Hematopoietic multipotent progenitor cell treated with erythropoietin and hydrocortisone succinate and interleukin-3 and kit ligand, for 6 days (in vitro differentiated cells): ENCODE measurements at regions not wholly inside any gene's neighbourhood (a gene's known extent, or its start where the extent isn't known, plus 50 kb on each side); places are given as distances from the start of the nearest gene placed in this dataset.

ENCODE experiments used
- DNase-seq: peaks from one replicate; pipeline ENCODE4 v3.0.0-alpha.2; 2015

GRCh38 chr16:85348065-85348840 is 236.0 kb upstream of the CIBAR2 start:
- no peak for DNase-seq

- DNase-seq = no peak
These were observed 236.7 kb upstream of the CIBAR2 start for GRCh38 chr16:85348911-85349334.

- no peak for DNase-seq
These were observed 237.3 kb upstream of the CIBAR2 start for GRCh38 chr16:85349365-85350145.

DNA sequence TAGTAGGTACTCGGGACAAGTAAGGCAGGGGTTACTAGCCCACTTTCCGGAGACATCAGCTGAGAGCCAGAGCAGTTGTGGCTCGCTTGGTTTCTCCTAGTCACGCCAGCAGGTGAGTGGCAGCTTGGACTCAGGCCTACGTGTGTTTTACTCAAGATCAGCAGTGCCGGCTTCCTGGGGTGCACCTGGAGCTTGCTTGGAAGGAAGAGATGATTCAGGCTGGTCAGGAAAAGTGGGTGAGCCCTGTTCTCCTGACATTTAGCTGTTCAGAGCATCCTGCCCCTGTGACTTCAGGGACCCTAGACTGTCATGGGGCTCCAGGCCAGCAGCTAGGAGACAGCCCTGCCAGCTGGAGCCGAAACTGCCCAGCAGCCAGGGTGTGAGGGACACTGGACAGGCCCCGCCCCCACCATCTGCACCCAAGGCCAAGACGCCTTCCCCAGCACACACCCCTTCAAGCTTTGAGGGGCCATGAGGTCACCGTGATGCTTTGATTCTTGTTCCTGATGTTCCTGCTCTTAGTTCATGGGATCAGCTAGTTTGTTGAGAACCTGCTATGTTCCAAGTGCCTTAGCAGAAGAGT is 238.0 kb upstream of the CIBAR2 start:
- no peak for DNase-seq

DNA sequence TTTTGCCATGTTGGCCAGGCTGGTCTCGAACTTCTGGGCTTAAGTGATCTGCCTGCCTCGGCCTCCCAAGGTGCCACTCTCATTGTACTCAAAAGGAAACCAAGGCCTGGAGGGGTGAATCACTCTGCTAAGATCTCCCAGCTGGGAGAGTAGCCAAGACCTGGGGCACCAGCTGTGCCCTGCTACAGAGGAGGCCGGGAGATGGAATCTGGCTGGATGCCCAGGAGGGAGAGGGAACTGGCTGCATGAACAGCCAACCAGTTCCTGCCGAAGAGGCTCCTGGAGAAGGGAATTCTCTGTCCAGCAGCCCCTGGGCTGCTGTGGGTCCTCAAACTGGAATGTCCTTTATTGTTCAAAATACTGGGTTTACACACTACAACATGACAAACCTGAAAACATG is 238.7 kb upstream of the CIBAR2 start:
- peak; percentile 67 for DNase-seq

GRCh38 chr16:85353013-85353412 is 240.7 kb upstream of the CIBAR2 start:
- no peak for DNase-seq

- no peak for DNase-seq
These were observed 241.8 kb upstream of the CIBAR2 start for GRCh38 chr16:85353839-85354685.

DNA sequence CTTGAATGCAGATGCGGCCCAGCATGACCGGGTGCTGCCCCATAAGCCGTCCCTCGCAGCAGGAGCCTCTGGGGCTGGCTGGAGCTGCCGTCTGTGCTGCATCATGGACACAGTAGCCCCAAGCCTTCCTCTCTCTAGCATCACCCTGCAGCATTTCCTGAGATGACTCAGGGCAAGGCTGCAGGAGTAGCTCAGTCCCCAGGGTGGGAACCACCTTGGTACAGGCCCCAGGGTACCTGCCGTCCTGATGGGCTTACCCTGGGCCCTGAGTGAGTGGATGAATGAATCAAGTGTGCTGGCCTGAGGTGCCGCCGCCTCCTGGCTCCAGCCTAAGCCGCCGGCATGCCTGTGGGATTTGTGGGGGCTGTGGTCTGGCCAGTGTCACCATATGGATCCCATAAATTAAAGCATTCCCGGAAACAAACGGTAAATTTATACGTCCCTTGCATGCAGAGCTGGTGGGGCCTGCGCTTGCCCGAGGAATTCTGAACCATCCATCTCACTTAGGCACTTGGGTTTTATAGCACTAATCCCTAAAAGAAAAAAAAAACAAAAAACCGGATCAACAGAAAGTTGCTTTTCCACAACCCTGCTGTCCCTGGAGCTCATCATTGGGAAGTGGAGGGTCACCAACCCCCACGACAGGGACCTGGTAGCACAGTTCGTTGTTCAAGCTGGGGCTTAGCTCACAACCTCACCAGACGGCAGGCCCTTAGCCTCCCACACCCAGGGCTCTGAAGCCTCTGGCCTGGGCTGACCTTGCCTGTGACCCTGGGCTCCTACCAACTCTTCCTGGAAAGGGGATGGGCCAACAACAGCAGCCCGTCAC is 242.6 kb upstream of the CIBAR2 start:
- no peak for DNase-seq

DNA sequence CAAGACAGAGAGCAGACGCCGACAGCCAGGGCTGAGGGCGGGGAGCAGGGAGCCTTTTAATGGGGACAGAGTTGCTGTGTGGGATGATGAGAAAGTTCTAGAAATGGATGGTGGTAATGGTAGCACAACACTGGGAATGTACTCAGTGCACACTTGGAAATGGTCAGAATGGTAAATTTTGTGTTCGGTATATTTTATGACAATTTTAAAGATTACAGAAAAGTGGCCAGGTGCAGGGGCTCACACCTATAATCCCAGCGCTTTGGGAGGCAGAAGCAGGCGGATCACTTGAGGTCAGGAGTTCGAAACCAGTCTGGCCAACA is 243.2 kb upstream of the CIBAR2 start:
- no peak for DNase-seq

DNA sequence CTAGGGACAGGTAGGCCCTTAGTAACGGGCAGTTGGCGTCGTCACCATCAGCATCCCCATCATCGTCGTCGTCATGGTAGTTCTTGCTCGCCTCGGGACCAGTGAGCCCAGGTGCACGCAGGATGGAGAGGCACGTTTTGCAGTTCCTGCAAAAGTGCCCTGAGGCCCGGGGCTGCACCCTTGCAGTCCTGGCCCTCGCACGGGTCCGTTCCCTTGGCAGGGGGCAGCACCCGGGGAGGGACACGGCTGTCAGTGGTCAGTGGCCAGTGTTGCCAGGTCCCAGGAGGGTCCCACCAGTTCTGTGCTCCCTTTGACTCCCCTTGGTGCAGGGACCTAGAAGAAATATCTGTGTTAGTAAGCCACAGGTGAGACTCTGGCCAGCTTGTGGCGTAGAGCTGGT is 243.9 kb upstream of the CIBAR2 start:
- no peak for DNase-seq

- no peak for DNase-seq
These were observed 245.1 kb upstream of the CIBAR2 start for GRCh38 chr16:85357323-85357722.

DNA sequence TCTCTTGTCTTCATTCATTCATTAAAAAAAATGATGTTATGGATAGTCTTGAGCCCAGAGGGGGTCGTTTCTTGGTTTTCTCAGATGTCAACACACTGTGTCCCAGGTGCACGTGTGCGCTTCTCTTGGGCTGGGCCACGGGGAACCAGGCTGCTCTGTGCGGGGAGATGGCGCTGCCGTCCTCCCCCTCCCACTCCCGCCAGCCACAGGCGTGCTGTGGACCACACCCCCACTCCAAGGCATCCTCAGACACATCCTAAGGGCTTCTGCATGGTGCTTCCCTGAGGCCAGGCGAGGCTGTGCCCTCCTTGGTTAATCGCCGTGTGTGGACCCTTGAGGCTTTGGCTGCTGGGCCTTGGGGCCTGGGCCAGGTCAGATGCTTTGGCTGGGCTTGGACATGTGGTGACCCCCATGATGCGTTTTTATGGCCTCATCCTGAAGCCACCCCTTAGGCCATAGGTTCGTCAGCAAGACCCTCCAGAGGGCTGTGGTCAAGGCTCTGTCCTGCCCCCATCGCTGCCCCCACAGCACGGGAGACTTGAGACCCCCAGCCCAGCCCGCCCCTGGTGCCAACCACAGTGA is 245.7 kb upstream of the CIBAR2 start:
- no peak for DNase-seq

- no peak for DNase-seq
These were observed 246.5 kb upstream of the CIBAR2 start for GRCh38 chr16:85358704-85359146.

DNA sequence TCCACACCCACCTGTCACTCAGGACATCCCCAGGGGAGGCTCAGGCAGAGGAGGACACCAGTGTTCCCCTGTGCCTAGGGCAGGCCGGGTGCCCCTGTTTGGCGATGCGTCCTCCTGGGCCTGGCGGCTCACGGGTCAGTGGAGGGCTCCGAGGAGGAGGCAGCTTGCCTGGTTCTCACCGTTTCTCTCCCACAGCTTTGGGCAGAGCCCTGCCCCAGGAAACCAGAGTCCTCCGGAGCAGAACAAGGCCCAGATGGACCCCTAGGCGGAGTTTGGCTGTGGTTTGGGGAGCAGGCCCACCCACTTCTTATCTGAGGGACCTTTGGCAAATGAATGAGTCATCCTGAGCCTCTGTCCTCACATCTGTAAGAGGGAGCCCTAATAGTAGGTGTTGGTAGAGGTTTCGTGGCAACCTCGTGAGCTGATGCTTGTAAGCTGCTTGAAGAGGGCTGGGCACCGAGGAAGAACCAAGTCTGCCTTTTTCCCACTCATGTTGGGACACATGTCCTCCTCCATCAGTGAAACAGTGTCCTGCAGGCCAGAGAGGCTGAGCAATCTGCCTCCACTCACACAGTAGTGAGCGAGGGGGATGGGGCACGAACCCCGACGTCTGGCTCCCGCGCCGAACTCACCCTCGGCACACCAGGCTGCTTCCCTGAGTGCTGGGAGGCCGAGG is 247.0 kb upstream of the CIBAR2 start:
- peak; percentile 94 for DNase-seq

DNA sequence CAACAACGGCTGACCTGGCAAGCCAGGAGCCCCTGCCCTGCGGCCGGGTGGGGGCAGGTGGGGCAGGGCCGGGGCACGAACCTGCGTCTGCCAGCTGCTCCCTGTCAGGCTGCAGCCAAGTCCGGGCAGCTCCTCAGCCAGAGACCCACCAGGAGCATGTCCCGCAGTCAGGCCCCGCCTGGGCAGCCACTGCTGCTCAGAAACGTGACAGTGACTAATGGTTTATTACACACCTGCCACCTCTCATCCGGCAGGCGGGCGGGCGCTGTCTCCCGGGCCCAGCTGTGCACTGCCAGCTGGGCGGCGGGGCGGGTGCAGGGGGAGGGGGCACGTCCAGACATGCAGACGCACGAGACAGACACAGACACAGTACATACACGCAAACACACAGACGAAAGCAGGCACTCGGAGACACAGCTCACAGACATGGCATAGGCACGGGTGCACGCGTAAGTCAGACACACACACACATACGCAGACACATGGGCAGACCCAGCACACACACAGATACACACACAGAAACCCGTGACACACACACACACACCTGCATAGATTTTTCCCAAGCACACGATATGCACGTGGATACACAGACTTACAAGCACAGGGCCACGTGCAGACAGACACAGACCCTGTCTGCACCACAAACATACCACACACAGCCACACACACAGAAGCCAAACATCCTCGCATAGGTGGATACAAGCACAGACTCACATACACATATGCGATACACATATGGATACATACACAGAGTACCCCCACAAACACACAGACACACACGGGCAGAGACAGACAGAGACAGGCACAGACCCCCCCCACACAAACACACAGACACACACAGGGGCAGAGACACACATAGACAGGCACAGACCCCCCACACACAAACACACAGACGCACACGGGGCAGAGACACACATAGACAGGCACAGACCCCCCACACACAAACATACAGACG is 248.3 kb upstream of the CIBAR2 start:
- DNase-seq = no peak

DNA sequence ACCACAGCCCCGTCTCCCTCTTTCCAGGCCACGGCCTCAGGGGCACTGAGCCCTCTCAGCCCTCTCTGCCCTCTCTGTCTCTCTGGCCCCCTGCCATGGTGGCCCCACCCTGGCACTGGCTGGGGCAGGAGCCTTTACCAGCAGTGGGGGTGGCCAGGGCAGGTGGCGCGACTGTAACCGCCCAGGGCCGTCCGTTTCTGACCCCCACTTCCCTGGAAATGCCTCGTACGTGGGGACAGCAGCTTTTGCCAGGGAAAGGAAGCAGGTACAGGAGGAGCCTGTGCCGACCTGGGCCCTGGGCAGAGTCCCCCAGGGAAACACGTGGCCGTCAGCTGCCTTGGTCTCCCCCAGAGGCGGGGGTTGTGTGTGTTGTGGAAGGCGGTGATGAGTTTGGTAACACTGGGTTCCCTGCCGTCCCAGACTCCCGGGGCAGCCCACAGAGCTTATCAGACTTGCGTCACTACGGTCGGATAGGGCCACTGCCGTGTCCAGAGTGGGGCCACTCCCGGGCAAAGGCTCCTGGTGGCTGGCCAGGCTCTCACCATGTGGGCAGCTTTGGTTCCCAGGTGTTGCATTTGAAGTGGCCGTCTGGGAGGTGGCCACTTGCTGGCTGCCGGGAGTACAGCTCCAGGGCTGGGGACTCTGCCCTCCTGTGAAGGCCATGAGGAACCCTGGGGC is 249.3 kb upstream of the CIBAR2 start:
- DNase-seq = no peak

- DNase-seq = no peak
These were observed 250.2 kb upstream of the CIBAR2 start for GRCh38 chr16:85362443-85362842.

DNA sequence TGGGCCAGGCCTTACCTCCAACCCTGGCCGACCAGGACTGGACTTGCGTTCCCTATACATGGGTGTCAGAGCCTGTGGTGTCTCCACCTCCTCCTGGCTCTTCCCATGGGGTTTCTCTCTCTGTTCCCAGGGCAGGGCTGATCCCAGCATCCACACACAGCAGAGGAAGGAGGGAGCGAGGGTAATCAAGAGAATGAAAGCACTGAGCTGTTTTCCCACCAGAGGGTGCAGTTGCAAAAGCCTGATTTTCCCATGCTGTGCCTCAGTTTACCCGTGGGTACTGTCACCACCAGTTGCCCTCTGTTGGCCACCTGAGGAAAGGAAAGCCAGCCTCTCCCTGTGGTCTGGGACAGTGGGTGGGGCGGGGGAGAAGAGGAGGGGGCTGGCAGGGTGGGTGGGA is 249.7 kb upstream of the GSE1 start:
- no peak for DNase-seq

DNA sequence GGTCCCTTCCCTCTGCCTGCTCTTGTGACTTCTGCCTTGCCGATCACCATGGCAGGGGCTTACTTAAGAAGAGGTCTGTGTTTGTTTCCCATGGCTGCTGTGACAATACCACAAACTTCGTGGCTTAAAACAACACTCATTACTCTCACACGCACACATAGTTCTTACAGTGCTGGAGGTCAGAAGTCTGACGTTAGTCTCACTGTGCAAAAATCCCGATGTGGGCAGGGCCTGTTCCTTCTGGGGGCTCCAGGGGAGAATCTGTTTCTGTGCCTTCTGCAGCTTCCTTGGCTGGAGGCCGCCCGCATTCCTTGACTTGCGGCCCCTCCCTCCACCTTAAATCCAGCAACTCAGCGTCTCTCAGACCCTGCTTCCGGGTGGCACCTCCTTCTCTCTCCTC is 249.2 kb upstream of the GSE1 start:
- no peak for DNase-seq
